Astrocyte (in vitro differentiated cells and primary cell): ENCODE measurements at regions not wholly inside any gene's neighbourhood (a gene's known extent, or its start where the extent isn't known, plus 50 kb on each side); places are given as distances from the start of the nearest gene placed in this dataset.

ENCODE experiments used
- DNase-seq: peaks from one replicate; pipeline ENCODE4 v3.0.0-alpha.2; 2010; ENCODE audit warnings: low read depth
- FAIRE-seq: peaks from 2 replicates; lab custom pipeline; 2011; peaks lifted over from hg19 to GRCh38; lab: Jason Lieb, UNC
- H2AFZ ChIP-seq: 2 replicates; pipeline ENCODE4 v1.6.0; 2012; ENCODE audit warnings: low read depth, low read length, inconsistent platforms
- H3K27ac ChIP-seq: 2 replicates; pipeline ENCODE4 v1.5.1; 2011; ENCODE audit warnings: low read depth, low read length, inconsistent platforms
- H3K27me3 ChIP-seq: 2 replicates; pipeline ENCODE4 v1.6.0; 2011; ENCODE audit warnings: low read length, inconsistent platforms; ENCODE audit not compliant: insufficient read depth
- H3K36me3 ChIP-seq: 2 replicates; pipeline ENCODE4 v1.5.1; 2011; ENCODE audit warnings: low read length, inconsistent platforms; ENCODE audit not compliant: insufficient read depth
- H3K4me1 ChIP-seq: 2 replicates; pipeline ENCODE4 v1.5.1; 2011; ENCODE audit warnings: low read length, inconsistent platforms; ENCODE audit not compliant: insufficient read depth
- H3K4me2 ChIP-seq: 2 replicates; pipeline ENCODE4 v1.6.0; 2012; ENCODE audit warnings: low read length, inconsistent platforms
- H3K4me3 ChIP-seq: 2 replicates; pipeline ENCODE4 v1.5.1; 2011; ENCODE audit warnings: low read depth, mild to moderate bottlenecking, low read length, inconsistent platforms; ENCODE audit not compliant: insufficient read depth
- H3K79me2 ChIP-seq: 2 replicates; pipeline ENCODE4 v1.6.0; 2012; ENCODE audit warnings: mild to moderate bottlenecking, low read length, inconsistent platforms; ENCODE audit not compliant: insufficient read depth
- H3K9ac ChIP-seq: 2 replicates; pipeline ENCODE4 v1.6.0; 2012; ENCODE audit warnings: mild to moderate bottlenecking, low read length, inconsistent platforms
- H3K9me3 ChIP-seq: 2 replicates; pipeline ENCODE4 v1.5.1; 2012; ENCODE audit warnings: low read depth, mild to moderate bottlenecking, low read length, inconsistent platforms; ENCODE audit not compliant: insufficient read depth
- H4K20me1 ChIP-seq: 2 replicates; pipeline ENCODE4 v1.6.0; 2012; ENCODE audit warnings: low read length, inconsistent platforms; ENCODE audit not compliant: insufficient read depth
- H3K27ac Mint-ChIP-seq: one replicate; pipeline ENCODE4 v1.8.0; 2021; ENCODE audit warnings: mild to moderate bottlenecking, mixed read lengths; ENCODE audit not compliant: unreplicated experiment
- H3K27me3 Mint-ChIP-seq: one replicate; pipeline ENCODE4 v1.8.0; 2021; ENCODE audit warnings: low read depth, mixed read lengths; ENCODE audit not compliant: unreplicated experiment
- H3K36me3 Mint-ChIP-seq: one replicate; pipeline ENCODE4 v1.8.0; 2021; ENCODE audit warnings: low read depth, mixed read lengths; ENCODE audit not compliant: unreplicated experiment
- H3K4me1 Mint-ChIP-seq: one replicate; pipeline ENCODE4 v1.8.0; 2021; ENCODE audit warnings: low read depth, mixed read lengths; ENCODE audit not compliant: unreplicated experiment
- H3K4me3 Mint-ChIP-seq: one replicate; pipeline ENCODE4 v1.8.0; 2021; ENCODE audit warnings: mild to moderate bottlenecking, moderate library complexity, mixed read lengths; ENCODE audit not compliant: unreplicated experiment
- H3K9me3 Mint-ChIP-seq: one replicate; pipeline ENCODE4 v1.8.0; 2021; ENCODE audit warnings: mild to moderate bottlenecking, mixed read lengths; ENCODE audit not compliant: unreplicated experiment
- EZH2 ChIP-seq: IDR thresholded peaks from 2 replicates; pipeline ENCODE4 v1.6.1; 2012; ENCODE audit warnings: mild to moderate bottlenecking, low read length, inconsistent platforms; ENCODE audit not compliant: insufficient read depth
- TF ChIP-seq, protein P1 (sequence below): IDR thresholded peaks from 2 replicates; pipeline ENCODE4 v1.5.1; 2011; ENCODE audit warnings: low read depth, mild to moderate bottlenecking, inconsistent platforms, low read length, moderate library complexity; ENCODE audit not compliant: insufficient read depth

DNA sequence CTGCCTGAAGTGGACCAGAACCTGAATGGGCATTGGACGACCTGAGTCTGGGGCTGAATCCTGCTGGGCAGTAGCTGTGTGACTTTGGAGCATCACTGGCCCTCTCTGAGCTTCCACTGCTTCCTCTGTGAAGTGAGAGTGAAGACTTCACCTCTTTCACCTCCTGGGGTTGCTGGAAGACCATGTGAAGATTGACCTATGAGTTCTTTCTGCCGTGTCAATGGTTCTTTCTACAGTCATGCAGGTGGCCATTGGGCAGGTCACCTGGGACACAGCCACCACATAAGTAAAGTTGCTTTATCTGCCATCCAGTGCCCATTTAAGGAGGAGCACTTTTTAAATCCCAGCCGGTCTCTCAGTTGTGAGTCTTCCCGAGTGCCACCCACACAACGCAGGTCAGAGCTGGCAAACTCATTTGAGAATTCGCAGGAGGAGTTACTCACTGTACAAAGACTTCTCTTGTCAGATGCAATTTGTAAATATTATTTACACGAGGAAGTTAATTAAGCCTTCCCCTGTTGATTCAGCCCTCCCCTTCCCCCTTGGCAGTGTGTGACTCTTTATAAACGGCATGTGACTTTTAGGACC lies 74.8 kb upstream of the TCL1B start:
- Histone ChIP-seq H3K4me3 (no peak overlapping the region), H3K27me3 (no peaks in the 10 kb centered on the region), H3K79me2 (no peaks in the 10 kb centered on the region), H3K9ac (no peak overlapping the region), H3K36me3 (no peaks in the 10 kb centered on the region), H3K4me2 (no peak overlapping the region), H4K20me1 (no peaks in the 10 kb centered on the region), H3K27ac (no peak overlapping the region), H2AFZ (no peak overlapping the region), H3K4me1 (no peaks in the 10 kb centered on the region), H3K9me3 (no peaks in the 10 kb centered on the region)
- Mint-ChIP-seq H3K36me3 (no peaks in the 10 kb centered on the region), H3K9me3 (no peaks in the 10 kb centered on the region), H3K27ac (no peak overlapping the region), H3K4me3 (no peak overlapping the region), H3K27me3 (peaks cover 42% of the 10 kb centered on the region), H3K4me1 (no peaks in the 10 kb centered on the region)
- no peak for DNase-seq
- no peak for FAIRE-seq
- TF ChIP-seq EZH2, result no peak
- TF ChIP-seq, protein P1, sequence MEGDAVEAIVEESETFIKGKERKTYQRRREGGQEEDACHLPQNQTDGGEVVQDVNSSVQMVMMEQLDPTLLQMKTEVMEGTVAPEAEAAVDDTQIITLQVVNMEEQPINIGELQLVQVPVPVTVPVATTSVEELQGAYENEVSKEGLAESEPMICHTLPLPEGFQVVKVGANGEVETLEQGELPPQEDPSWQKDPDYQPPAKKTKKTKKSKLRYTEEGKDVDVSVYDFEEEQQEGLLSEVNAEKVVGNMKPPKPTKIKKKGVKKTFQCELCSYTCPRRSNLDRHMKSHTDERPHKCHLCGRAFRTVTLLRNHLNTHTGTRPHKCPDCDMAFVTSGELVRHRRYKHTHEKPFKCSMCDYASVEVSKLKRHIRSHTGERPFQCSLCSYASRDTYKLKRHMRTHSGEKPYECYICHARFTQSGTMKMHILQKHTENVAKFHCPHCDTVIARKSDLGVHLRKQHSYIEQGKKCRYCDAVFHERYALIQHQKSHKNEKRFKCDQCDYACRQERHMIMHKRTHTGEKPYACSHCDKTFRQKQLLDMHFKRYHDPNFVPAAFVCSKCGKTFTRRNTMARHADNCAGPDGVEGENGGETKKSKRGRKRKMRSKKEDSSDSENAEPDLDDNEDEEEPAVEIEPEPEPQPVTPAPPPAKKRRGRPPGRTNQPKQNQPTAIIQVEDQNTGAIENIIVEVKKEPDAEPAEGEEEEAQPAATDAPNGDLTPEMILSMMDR, result no peak

DNA sequence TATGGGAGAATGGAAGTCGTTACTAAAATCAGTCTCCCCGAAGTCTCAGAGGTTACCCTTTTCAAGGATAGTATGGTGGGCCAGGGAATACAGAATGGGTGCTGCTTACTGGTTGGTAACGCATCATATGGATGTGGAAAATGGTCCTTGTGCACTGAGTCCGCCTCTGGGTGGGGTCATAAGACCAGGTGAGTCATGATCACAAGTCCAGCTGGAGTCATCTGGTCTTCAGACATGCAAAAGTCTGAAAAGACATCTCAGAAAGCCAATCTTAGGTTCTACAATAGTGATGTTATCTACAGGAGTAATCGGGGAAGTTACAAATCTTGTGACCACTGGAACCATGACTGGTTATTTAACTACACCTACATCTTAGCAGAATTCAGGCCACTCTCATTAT lies 71.9 kb upstream of the TCL1B start:
- no peaks in the 10 kb centered on the region for H3K27me3 ChIP-seq
- peaks cover 38% of the 10 kb centered on the region for H3K27me3 Mint-ChIP-seq
- no peaks in the 10 kb centered on the region for H3K4me1 Mint-ChIP-seq
- H3K4me3 Mint-ChIP-seq, result no peak overlapping the region
- H3K9me3 Mint-ChIP-seq, result no peaks in the 10 kb centered on the region
- H2AFZ ChIP-seq, result no peak overlapping the region
- H3K36me3 Mint-ChIP-seq, result no peaks in the 10 kb centered on the region
- H3K4me1 ChIP-seq, result no peaks in the 10 kb centered on the region
- no peaks in the 10 kb centered on the region for H3K79me2 ChIP-seq
- H3K27ac Mint-ChIP-seq, result no peak overlapping the region
- H3K9me3 ChIP-seq, result no peaks in the 10 kb centered on the region
- DNase-seq (no peak), FAIRE-seq (no peak)
- H3K9ac ChIP-seq, result no peak overlapping the region
- no peak overlapping the region for H3K4me3 ChIP-seq
- no peak overlapping the region for H3K4me2 ChIP-seq
- H3K36me3 ChIP-seq, result no peaks in the 10 kb centered on the region
- no peak overlapping the region for H3K27ac ChIP-seq
- no peaks in the 10 kb centered on the region for H4K20me1 ChIP-seq
- TF ChIP-seq, protein P1, result no peak
- no peak for TF ChIP-seq EZH2

DNA sequence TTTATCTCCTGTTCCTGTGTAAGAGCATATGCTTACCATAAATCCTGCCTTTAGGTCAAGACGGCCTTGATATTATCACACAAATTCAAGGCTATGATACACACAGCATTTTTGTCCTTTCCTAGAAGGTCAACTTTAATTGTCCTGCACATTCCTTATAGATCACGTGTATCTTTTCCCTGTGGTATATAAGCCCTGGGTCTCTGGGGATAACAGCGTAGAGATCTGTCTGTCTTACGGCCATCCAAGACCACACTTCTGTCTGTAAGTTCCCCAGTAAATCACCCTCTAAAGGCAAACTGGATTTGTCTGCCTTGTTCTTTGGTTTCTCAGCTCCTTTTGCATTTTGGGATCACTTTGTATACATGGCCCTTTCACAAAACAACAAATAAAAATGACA lies 69.5 kb upstream of the TCL1B start:
- Mint-ChIP-seq H3K27me3 (peaks cover 19% of the 10 kb centered on the region), H3K27ac (no peak overlapping the region), H3K4me3 (no peak overlapping the region), H3K9me3 (no peaks in the 10 kb centered on the region), H3K36me3 (no peaks in the 10 kb centered on the region), H3K4me1 (no peaks in the 10 kb centered on the region)
- no peaks in the 10 kb centered on the region for H3K36me3 ChIP-seq
- no peaks in the 10 kb centered on the region for H3K27me3 ChIP-seq
- H3K27ac ChIP-seq, result no peak overlapping the region
- no peak overlapping the region for H2AFZ ChIP-seq
- H4K20me1 ChIP-seq, result no peaks in the 10 kb centered on the region
- no peak overlapping the region for H3K4me3 ChIP-seq
- H3K4me2 ChIP-seq, result no peak overlapping the region
- H3K9ac ChIP-seq, result no peak overlapping the region
- no peaks in the 10 kb centered on the region for H3K4me1 ChIP-seq
- FAIRE-seq (no peak), DNase-seq (no peak)
- no peaks in the 10 kb centered on the region for H3K9me3 ChIP-seq
- no peak for TF ChIP-seq EZH2
- TF ChIP-seq, protein P1, result no peak
- H3K79me2 ChIP-seq, result no peaks in the 10 kb centered on the region
